BJ (cell line): ENCODE measurements at regions not wholly inside any gene's neighbourhood (a gene's known extent, or its start where the extent isn't known, plus 50 kb on each side); places are given as distances from the start of the nearest gene placed in this dataset.

ENCODE experiments used
- CTCF ChIA-PET: fragments of 350-600 bp; formaldehyde crosslinking; extraction: SDS; loops from one replicate; lab custom pipeline; 2021; ENCODE audit warnings: antibody characterized with exemption, inconsistent platforms; lab: Yijun Ruan, JAX
- POLR2A ChIA-PET: fragments of 300-600 bp; sonication (Branson Sonifier 250); formaldehyde crosslinking; extraction: SDS; loops from one replicate; lab custom pipeline; 2021; ENCODE audit warnings: antibody characterized with exemption; lab: Charles Lee
- DNase-seq: peaks from one replicate; pipeline ENCODE4 v3.0.0-alpha.2; 2011; ENCODE audit warnings: low read depth
- H3K27me3 ChIP-seq: 2 replicates; pipeline ENCODE4 v1.6.0; 2011; ENCODE audit warnings: low read length; ENCODE audit not compliant: control insufficient read depth, insufficient read depth
- H3K36me3 ChIP-seq: 2 replicates; pipeline ENCODE4 v1.5.1; 2011; ENCODE audit warnings: low read length; ENCODE audit not compliant: control insufficient read depth, insufficient read depth
- H3K4me3 ChIP-seq: 2 replicates; pipeline ENCODE4 v1.5.1; 2011; ENCODE audit warnings: low read depth, mild to moderate bottlenecking, control low read depth, low read length
- TF ChIP-seq, protein P1 (sequence below): IDR thresholded peaks from 2 replicates; pipeline ENCODE4 v1.5.1; 2011; ENCODE audit warnings: low read depth, mild to moderate bottlenecking, control low read depth, inconsistent platforms, low read length, moderate library complexity; ENCODE audit not compliant: insufficient read depth

DNA sequence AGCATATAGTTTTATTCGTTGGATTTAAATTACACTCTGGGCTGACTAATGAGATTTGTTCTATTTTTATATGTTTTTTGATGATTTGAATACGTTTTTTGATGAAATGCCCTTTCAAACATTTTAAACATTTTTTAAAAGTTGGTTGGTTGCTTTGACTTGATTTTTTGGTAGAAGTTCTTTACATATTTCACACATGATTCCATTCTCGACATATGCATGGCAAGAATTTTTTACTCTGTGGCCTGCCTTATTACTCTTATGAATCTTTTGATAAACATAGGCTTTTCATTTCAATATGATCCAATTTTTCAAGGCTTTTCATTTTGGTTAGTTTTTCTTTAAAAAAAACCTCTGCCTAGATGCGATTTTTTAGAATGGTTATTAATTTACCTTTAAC is 617.0 kb downstream of the RNF144B start:
- Histone ChIP-seq H3K4me3 (no peak overlapping the region), H3K27me3 (no peaks in the 10 kb centered on the region), H3K36me3 (no peaks in the 10 kb centered on the region)
- DNase-seq = no peak
- ChIA-PET POLR2A (no interaction called here), CTCF (no interaction called here)
- TF ChIP-seq, protein P1, sequence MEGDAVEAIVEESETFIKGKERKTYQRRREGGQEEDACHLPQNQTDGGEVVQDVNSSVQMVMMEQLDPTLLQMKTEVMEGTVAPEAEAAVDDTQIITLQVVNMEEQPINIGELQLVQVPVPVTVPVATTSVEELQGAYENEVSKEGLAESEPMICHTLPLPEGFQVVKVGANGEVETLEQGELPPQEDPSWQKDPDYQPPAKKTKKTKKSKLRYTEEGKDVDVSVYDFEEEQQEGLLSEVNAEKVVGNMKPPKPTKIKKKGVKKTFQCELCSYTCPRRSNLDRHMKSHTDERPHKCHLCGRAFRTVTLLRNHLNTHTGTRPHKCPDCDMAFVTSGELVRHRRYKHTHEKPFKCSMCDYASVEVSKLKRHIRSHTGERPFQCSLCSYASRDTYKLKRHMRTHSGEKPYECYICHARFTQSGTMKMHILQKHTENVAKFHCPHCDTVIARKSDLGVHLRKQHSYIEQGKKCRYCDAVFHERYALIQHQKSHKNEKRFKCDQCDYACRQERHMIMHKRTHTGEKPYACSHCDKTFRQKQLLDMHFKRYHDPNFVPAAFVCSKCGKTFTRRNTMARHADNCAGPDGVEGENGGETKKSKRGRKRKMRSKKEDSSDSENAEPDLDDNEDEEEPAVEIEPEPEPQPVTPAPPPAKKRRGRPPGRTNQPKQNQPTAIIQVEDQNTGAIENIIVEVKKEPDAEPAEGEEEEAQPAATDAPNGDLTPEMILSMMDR = no peak

DNA sequence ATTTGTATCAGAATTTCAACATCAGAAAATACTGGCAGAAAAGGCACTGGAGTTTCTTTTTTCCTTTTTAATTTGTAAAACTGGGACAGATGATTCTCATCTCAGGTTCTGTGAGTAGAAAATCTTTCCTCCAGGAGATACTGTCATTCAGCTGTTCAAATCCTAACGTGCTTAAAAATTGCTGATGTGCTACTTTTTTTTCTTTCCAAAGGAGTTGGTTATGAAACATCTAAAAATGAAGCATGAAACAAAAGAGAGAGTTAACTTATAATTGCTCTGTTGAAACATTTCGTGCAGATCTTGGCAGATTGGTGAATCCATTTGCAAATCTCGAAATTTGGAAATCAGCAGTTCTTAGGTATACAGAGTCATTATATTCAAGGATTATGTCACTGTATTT is 622.6 kb downstream of the RNF144B start:
- TF ChIP-seq, protein P1 = no peak
- H3K27me3 ChIP-seq = no peaks in the 10 kb centered on the region
- no peak for DNase-seq
- H3K36me3 ChIP-seq = no peaks in the 10 kb centered on the region
- CTCF ChIA-PET = no interaction called here
- POLR2A ChIA-PET = no interaction called here
- H3K4me3 ChIP-seq = no peak overlapping the region

DNA sequence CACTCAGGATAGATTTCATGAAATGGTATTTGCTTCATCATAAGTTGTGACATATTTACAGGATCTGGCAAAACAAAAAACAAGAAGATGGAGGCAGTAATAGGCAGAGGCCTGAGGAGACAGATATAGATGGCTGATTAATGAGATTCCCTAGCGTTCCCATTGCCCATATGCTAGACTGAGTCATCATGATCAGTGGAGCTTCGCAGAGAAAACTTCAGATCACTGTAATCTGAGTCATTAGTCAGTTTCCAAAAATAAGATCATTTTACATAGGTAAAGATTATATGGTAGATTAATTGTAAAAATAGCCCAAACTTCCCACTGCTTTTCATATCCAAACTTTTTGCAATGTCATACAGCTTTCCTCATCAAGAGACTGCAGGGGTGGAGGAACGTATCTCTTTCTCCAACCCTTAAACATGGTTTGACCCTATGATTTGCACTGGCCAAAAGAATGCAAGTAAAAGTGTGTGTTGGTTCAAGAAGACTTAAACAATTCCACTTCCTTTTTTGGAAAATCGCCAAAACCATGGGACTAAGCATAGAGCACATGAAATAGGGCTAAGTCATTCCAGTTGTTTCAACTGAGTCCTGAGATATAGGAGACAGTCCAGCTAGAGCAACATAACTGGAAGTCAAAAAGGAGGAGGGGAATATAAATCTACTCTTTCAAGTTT is 626.0 kb downstream of the RNF144B start:
- CTCF ChIA-PET = no interaction called here
- Histone ChIP-seq H3K36me3 (no peaks in the 10 kb centered on the region), H3K27me3 (no peaks in the 10 kb centered on the region), H3K4me3 (no peak overlapping the region)
- TF ChIP-seq, protein P1 = no peak
- DNase-seq = no peak
- POLR2A ChIA-PET = no interaction called here

DNA sequence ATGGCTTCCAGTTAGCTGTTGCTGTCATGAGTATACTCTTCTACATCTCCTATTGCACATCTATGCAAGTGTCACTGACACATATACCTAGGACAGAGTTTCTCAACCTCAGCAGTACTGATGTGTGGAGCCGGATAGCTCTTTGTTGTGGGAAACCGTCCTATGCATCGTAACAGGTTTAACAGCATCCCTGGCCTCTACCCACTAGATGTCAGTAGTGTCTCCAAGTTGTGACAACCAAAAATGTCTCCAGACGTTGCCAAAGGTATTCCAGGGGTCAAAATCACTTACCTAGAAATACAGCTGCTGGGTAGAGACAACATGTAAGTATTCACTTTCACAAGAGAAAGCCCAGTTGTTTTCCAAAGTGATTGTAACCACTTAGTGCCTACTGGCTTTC is 637.6 kb downstream of the RNF144B start:
- DNase-seq = no peak
- POLR2A ChIA-PET = no interaction called here
- H3K4me3 ChIP-seq = no peak overlapping the region
- H3K27me3 ChIP-seq = no peaks in the 10 kb centered on the region
- H3K36me3 ChIP-seq = no peaks in the 10 kb centered on the region
- CTCF ChIA-PET = interaction anchor here (1.3 to 1.7 kb wide), 3 partner anchors 11 to 827 kb away, joined by 3 to 9 read pairs (median 3); no protein-coding TSS in a partner anchor
- TF ChIP-seq, protein P1 = peak; percentile 36; the same call in 1 of the 2 replicates

DNA sequence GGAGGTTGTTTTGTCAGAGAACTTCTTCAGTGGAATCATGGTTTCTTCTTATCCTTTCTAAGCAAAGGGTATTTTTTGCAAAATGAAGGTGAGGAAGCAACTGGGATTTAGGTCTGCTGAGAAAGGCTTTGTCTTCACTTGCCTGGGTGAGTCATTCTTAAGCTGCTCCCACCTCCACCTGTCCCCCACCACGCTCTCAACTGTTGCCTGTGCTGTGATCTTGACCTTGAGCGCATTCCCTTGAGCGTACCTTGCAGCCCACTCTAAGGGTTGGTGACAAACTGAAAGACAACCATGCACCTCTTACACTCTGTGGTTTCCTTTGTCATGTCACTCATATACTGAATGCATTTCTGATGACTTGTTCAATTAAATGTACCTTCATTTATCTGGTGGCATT is 641.1 kb downstream of the RNF144B start:
- CTCF ChIA-PET = no interaction called here
- DNase-seq = no peak
- Histone ChIP-seq H3K27me3 (no peaks in the 10 kb centered on the region), H3K36me3 (no peaks in the 10 kb centered on the region), H3K4me3 (no peak overlapping the region)
- TF ChIP-seq, protein P1 = no peak
- POLR2A ChIA-PET = no interaction called here
